GM23338 (cell line): ENCODE measurements at regions not wholly inside any gene's neighbourhood (a gene's known extent, or its start where the extent isn't known, plus 50 kb on each side); places are given as distances from the start of the nearest gene placed in this dataset.

ENCODE experiments used
- ATAC-seq: fragments of 200-7000 bp; cut with Tn5 transposase; 3 replicates; pipeline ENCODE4 v1.9.1; 2020
- DNase-seq: peaks from one replicate; pipeline ENCODE4 v3.0.0-alpha.2; 2015; ENCODE audit warnings: low spot score
- H2AFZ ChIP-seq: fragments of 200-600 bp; sonication (generic); 2 replicates; pipeline ENCODE4 v1.8.0; 2016; ENCODE audit warnings: antibody characterized with exemption, mild to moderate bottlenecking, moderate library complexity
- H3F3A ChIP-seq: fragments of 200-600 bp; sonication (generic); replicated peaks from 2 replicates; pipeline ENCODE4 v1.8.0; 2017; ENCODE audit warnings: antibody characterized with exemption, mixed run types, low read depth
- H3K27ac ChIP-seq: fragments of 200-600 bp; sonication (generic); 2 replicates; pipeline ENCODE4 v1.6.1; 2016; ENCODE audit warnings: low read depth
- H3K27me3 ChIP-seq: fragments of 200-600 bp; sonication (generic); 2 replicates; pipeline ENCODE4 v1.8.0; 2016; ENCODE audit warnings: mild to moderate bottlenecking, mixed run types, moderate library complexity; ENCODE audit not compliant: insufficient read depth
- H3K36me3 ChIP-seq: fragments of 200-600 bp; sonication (generic); 2 replicates; pipeline ENCODE4 v1.8.0; 2016; ENCODE audit warnings: mild to moderate bottlenecking; ENCODE audit not compliant: insufficient read depth
- H3K4me1 ChIP-seq: fragments of 200-600 bp; sonication (generic); 2 replicates; pipeline ENCODE4 v1.8.0; 2016; ENCODE audit warnings: mild to moderate bottlenecking, moderate library complexity; ENCODE audit not compliant: insufficient read depth
- H3K4me2 ChIP-seq: fragments of 200-600 bp; sonication (generic); 2 replicates; pipeline ENCODE4 v1.7.1; 2017; ENCODE audit warnings: mixed run types
- H3K4me3 ChIP-seq: fragments of 200-600 bp; sonication (generic); 2 replicates; pipeline ENCODE4 v1.6.1; 2016; ENCODE audit warnings: mixed run types
- H3K79me2 ChIP-seq: fragments of 200-600 bp; sonication (generic); replicated peaks from 2 replicates; pipeline ENCODE4 v1.8.0; 2017; ENCODE audit warnings: mild to moderate bottlenecking; ENCODE audit not compliant: insufficient read depth
- H3K9me2 ChIP-seq: fragments of 200-600 bp; sonication (generic); 2 replicates; pipeline ENCODE4 v1.8.0; 2017; ENCODE audit not compliant: insufficient read depth
- H4K20me1 ChIP-seq: fragments of 200-600 bp; sonication (generic); replicated peaks from 2 replicates; pipeline ENCODE4 v1.8.0; 2017; ENCODE audit warnings: mild to moderate bottlenecking; ENCODE audit not compliant: insufficient read depth
- H3K27ac Mint-ChIP-seq: 2 replicates; pipeline ENCODE4 v1.8.0; 2020; ENCODE audit warnings: inconsistent platforms, mild to moderate bottlenecking, moderate library complexity, mixed read lengths
- H3K27me3 Mint-ChIP-seq: 3 replicates; pipeline ENCODE4 v1.8.0; 2022; ENCODE audit warnings: low read depth, mild to moderate bottlenecking, moderate library complexity, mixed read lengths, inconsistent platforms; ENCODE audit not compliant: insufficient read depth, poor library complexity
- H3K36me3 Mint-ChIP-seq: 3 replicates; pipeline ENCODE4 v1.8.0; 2021; ENCODE audit warnings: low read depth, mild to moderate bottlenecking, inconsistent platforms, moderate library complexity, mixed read lengths
- H3K4me1 Mint-ChIP-seq: 3 replicates; pipeline ENCODE4 v1.8.0; 2020; ENCODE audit warnings: mild to moderate bottlenecking, inconsistent platforms, mixed read lengths
- H3K4me3 Mint-ChIP-seq: 3 replicates; pipeline ENCODE4 v1.8.0; 2021; ENCODE audit warnings: moderate library complexity, mild to moderate bottlenecking, inconsistent platforms, mixed read lengths
- H3K9me3 Mint-ChIP-seq: 3 replicates; pipeline ENCODE4 v1.8.0; 2020; ENCODE audit warnings: moderate library complexity, mild to moderate bottlenecking, inconsistent platforms, mixed read lengths
- CTCF ChIP-seq, 2 experiments: fragments of 200-600 bp in 1 of 2; sonication (generic) in 1 of 2; conservative IDR thresholded peaks; 2 replicates each; pipeline versions ENCODE4 v1.5.1 to v1.6.1; 2016 to 2017; ENCODE audit warnings: antibody characterized with exemption in 2 of 2, low read depth in 2 of 2, mild to moderate bottlenecking in 2 of 2, moderate library complexity in 1 of 2
- REST ChIP-seq: IDR thresholded peaks from one replicate; pipeline ENCODE4 v1.6.1; 2018; ENCODE audit warnings: antibody characterized with exemption; ENCODE audit not compliant: unreplicated experiment
- STAT1 ChIP-seq: IDR thresholded peaks from one replicate; pipeline ENCODE4 v1.6.1; 2016; ENCODE audit warnings: antibody characterized with exemption; ENCODE audit not compliant: unreplicated experiment
- ZNF331 ChIP-seq: fragments of 250-450 bp; sonication (Bioruptor Pico); IDR thresholded peaks from 2 replicates; pipeline ENCODE4 v1.5.0; 2020; ENCODE audit warnings: low read depth, mild to moderate bottlenecking, moderate library complexity
- TF ChIP-seq, protein P1 (sequence below): IDR thresholded peaks from 2 replicates; pipeline ENCODE4 v1.6.1; 2016; ENCODE audit warnings: antibody characterized with exemption

DNA sequence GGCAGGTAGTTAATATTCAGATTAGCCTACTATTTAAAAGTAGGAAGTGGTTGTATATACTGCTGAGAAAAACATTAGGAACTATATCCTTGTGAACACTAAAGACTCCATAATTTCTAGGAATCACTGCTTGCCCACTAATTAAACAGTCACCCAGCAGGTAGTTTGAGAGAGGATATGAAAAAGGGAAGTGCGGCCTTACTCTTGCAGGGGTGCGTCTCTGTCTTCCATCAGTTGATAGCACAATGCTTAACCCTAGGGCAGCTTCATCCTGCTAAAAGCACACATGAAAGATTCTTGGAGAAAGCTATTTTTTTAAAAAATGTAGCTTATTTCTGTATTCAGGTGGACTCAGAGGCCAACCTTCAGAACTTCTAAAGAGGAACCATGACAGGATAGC is 53.1 kb upstream of the ATP5MC3 start:
- TF ChIP-seq ZNF331 (CRISPR knock-in tag) (no peak), CTCF (conservative IDR thresholded peaks at IDR 0.05; ENCODE audit: low read depth in 2 of 2) (no peak)
- TF ChIP-seq, protein P1, sequence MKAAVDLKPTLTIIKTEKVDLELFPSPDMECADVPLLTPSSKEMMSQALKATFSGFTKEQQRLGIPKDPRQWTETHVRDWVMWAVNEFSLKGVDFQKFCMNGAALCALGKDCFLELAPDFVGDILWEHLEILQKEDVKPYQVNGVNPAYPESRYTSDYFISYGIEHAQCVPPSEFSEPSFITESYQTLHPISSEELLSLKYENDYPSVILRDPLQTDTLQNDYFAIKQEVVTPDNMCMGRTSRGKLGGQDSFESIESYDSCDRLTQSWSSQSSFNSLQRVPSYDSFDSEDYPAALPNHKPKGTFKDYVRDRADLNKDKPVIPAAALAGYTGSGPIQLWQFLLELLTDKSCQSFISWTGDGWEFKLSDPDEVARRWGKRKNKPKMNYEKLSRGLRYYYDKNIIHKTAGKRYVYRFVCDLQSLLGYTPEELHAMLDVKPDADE, result no peak
- peaks cover 20% of the 10 kb centered on the region for H3K9me3 Mint-ChIP-seq
- no peak for ATAC-seq

DNA sequence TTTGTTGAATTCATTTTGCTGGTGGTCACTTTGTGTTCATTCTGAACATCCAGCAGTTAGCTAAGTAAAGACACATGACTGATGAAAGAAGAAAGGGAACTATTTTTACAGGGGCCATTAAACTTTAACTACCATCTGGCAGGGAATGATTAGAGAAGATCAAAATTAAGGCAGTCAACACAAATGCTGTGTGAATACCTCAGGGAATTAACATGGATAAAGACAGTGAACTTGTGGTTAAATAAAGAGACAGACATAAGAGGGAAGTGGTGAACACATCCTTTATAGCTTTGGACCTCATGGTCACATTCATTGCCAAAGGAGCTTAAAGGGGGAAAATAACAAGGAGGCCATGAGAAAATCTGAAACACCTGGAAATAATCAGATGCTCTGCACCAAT is 52.6 kb upstream of the ATP5MC3 start:
- no peak overlapping the region for H3K4me2 ChIP-seq
- no peaks in the 10 kb centered on the region for H3K4me1 Mint-ChIP-seq
- H3K4me3 Mint-ChIP-seq, result no peak overlapping the region
- no peaks in the 10 kb centered on the region for H3F3A ChIP-seq
- H3K27ac Mint-ChIP-seq, result no peak overlapping the region
- no peak overlapping the region for H3K27ac ChIP-seq
- peaks cover 6% of the 10 kb centered on the region; the same call in 2 of the 3 replicates for H3K36me3 Mint-ChIP-seq
- H3K4me1 ChIP-seq, result no peaks in the 10 kb centered on the region
- ATAC-seq (no peak), DNase-seq (no peak)
- H3K9me2 ChIP-seq, result no peaks in the 10 kb centered on the region
- H3K4me3 ChIP-seq, result no peak overlapping the region
- no peak overlapping the region for H2AFZ ChIP-seq
- H4K20me1 ChIP-seq, result no peaks in the 10 kb centered on the region
- H3K36me3 ChIP-seq, result no peaks in the 10 kb centered on the region
- H3K27me3 ChIP-seq, result no peaks in the 10 kb centered on the region
- H3K27me3 Mint-ChIP-seq, result no peaks in the 10 kb centered on the region
- TF ChIP-seq STAT1 (no peak), REST (no peak)
- H3K9me3 Mint-ChIP-seq, result peaks cover 15% of the 10 kb centered on the region
- no peaks in the 10 kb centered on the region for H3K79me2 ChIP-seq

More for the DNA sequence above, 53.1 kb upstream of the ATP5MC3 start:
- no peaks in the 10 kb centered on the region for H3K36me3 ChIP-seq
- H3F3A ChIP-seq, result no peaks in the 10 kb centered on the region
- H4K20me1 ChIP-seq, result no peaks in the 10 kb centered on the region
- peaks cover 9% of the 10 kb centered on the region; the same call in 2 of the 3 replicates for H3K36me3 Mint-ChIP-seq
- H3K4me1 ChIP-seq, result no peaks in the 10 kb centered on the region
- H2AFZ ChIP-seq, result no peak overlapping the region
- DNase-seq, result no peak
- no peak overlapping the region for H3K27ac ChIP-seq
- H3K27me3 ChIP-seq, result no peaks in the 10 kb centered on the region
- no peaks in the 10 kb centered on the region for H3K79me2 ChIP-seq
- no peak overlapping the region for H3K4me2 ChIP-seq
- no peak overlapping the region for H3K4me3 ChIP-seq
- no peaks in the 10 kb centered on the region for H3K9me2 ChIP-seq
- no peaks in the 10 kb centered on the region for H3K4me1 Mint-ChIP-seq
- H3K27ac Mint-ChIP-seq, result no peak overlapping the region
- no peak overlapping the region for H3K4me3 Mint-ChIP-seq
- H3K27me3 Mint-ChIP-seq, result no peaks in the 10 kb centered on the region
